Body of pancreas (tissue), 4 donors: ENCODE measurements at regions not wholly inside any gene's neighbourhood (a gene's known extent, or its start where the extent isn't known, plus 50 kb on each side); places are given as distances from the start of the nearest gene placed in this dataset.

Experiments used
- ATAC-seq: fragments of 150-250 bp; one replicate; pipeline ENCODE4 v1.9.1; 2016
- DNase-seq, 4 donors: peaks; one replicate each; pipeline ENCODE4 v3.0.0-alpha.2; 2019
- H3K27ac ChIP-seq, 4 donors: fragments of 200-600 bp; sonication (generic); 1 replicate in 3 of 4; 2 replicates in 1 of 4; pipeline versions ENCODE4 v1.5.1 to v1.6.1; 2016 to 2019; ENCODE audit warnings: mild to moderate bottlenecking in 1 of 4, mixed read lengths in 1 of 4, moderate library complexity in 1 of 4
- H3K27me3 ChIP-seq, 2 donors: fragments of 200-600 bp; sonication (generic); one replicate each; pipeline ENCODE4 v1.6.0; 2016; ENCODE audit warnings: mild to moderate bottlenecking in 1 of 2
- H3K36me3 ChIP-seq, 2 donors: fragments of 200-600 bp; sonication (generic); replicated peaks in 1 of 2; 2 replicates each; pipeline ENCODE4 v1.5.1; 2016; ENCODE audit warnings: low read depth in 2 of 2; ENCODE audit not compliant: insufficient read depth in 1 of 2
- H3K4me1 ChIP-seq: fragments of 200-600 bp; sonication (generic); one replicate; pipeline ENCODE4 v1.6.0; 2016
- H3K4me3 ChIP-seq, 2 donors: fragments of 200-600 bp; sonication (generic); 1 replicate in 1 of 2; 2 replicates in 1 of 2; pipeline ENCODE4 v1.5.1; 2016 to 2019
- H3K9me3 ChIP-seq, 3 donors: fragments of 200-600 bp; sonication (generic); 1 replicate in 2 of 3; 2 replicates in 1 of 3; pipeline ENCODE4 v1.5.1; 2016
- POLR2A ChIP-seq, 3 donors: fragments of 450-650 bp; IDR thresholded peaks; one replicate each; pipeline ENCODE4 v1.6.1; 2016; ENCODE audit warnings: antibody characterized with exemption in 3 of 3, mild to moderate bottlenecking in 2 of 3
- WGBS, 2 donors: methylation state at CpG; one replicate each; pipeline ENCODE4 v1.1.5; 2017; 5-methylcytosine and 5-hydroxymethylcytosine counted together
- intact Hi-C: fragments of 100-400 bp; cut with DNase I; formaldehyde crosslinking; loops from one replicate; pipeline ENCODE4 v1.15.1; 2023
- TF ChIP-seq, protein P1 (sequence below), 7 experiments: fragments of 450-650 bp in 4 of 7; fragments of 200-600 bp in 3 of 7; sonication (generic) in 3 of 7; IDR thresholded peaks; one replicate each; pipeline ENCODE4 v1.5.1; 2016 to 2019; ENCODE audit warnings: antibody characterized with exemption in 7 of 7

DNA sequence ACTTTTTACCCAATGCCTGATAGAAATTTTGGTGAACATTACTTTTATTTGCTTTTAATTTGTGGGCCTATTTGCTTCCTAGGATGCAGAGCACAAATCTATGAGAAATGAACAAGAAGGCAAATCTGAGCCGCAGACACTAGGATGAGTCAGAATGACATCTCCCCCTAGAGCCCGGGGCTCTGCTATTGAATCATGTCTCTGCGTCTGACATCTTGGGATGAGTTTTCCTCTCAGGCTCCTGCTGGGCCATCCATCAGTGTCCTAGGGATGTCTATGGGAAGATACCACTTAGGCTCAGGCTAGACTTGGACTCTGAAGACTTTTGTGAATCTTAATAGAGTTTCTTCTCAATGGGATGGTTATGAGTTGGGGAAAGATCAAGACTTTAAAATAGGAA lies 157.3 kb upstream of the MTPN start:
- H3K4me1 ChIP-seq, result no peaks in the 10 kb centered on the region
- H3K4me3 ChIP-seq, result no peak overlapping the region
- DNase-seq, result no peak
- no peaks in the 10 kb centered on the region for H3K27me3 ChIP-seq
- no peak overlapping the region for H3K27ac ChIP-seq
- no peaks in the 10 kb centered on the region for H3K9me3 ChIP-seq
- TF ChIP-seq, protein P1, sequence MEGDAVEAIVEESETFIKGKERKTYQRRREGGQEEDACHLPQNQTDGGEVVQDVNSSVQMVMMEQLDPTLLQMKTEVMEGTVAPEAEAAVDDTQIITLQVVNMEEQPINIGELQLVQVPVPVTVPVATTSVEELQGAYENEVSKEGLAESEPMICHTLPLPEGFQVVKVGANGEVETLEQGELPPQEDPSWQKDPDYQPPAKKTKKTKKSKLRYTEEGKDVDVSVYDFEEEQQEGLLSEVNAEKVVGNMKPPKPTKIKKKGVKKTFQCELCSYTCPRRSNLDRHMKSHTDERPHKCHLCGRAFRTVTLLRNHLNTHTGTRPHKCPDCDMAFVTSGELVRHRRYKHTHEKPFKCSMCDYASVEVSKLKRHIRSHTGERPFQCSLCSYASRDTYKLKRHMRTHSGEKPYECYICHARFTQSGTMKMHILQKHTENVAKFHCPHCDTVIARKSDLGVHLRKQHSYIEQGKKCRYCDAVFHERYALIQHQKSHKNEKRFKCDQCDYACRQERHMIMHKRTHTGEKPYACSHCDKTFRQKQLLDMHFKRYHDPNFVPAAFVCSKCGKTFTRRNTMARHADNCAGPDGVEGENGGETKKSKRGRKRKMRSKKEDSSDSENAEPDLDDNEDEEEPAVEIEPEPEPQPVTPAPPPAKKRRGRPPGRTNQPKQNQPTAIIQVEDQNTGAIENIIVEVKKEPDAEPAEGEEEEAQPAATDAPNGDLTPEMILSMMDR (IDR thresholded peaks at IDR 0.05), result no peak
- TF ChIP-seq POLR2A (IDR thresholded peaks at IDR 0.05), result no peak
- intact Hi-C loops, result no loop called here
- no peaks in the 10 kb centered on the region for H3K36me3 ChIP-seq
- ATAC-seq, result no peak
- WGBS, 2 donors, result 76 to 81% methylated on average over 3 of the region's 3 CpGs

DNA sequence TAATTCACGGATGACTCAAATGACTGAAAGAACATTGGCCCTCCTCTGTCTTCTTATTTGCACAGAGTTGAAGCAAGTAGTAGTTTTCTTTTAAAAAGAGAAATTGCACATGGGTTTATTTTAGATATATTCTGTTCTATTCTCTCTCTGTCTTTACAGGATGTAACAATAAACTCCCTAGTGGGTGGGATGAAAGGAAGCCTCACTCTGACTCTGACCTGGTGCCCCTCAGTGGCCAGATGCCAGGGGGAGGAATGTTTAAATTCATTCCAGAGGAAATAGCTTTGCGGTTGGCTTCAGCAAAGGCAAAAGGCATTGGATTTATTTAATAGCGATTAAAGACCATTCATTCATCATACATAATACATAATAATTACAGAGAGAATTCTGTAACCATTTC lies 156.4 kb upstream of the MTPN start:
- Histone ChIP-seq H3K27ac (no peak overlapping the region), H3K27me3 (no peaks in the 10 kb centered on the region), H3K4me3 (no peak overlapping the region), H3K4me1 (no peaks in the 10 kb centered on the region), H3K9me3 (no peaks in the 10 kb centered on the region), H3K36me3 (no peaks in the 10 kb centered on the region)
- intact Hi-C loops, result no loop called here
- no peak for TF ChIP-seq POLR2A (IDR thresholded peaks at IDR 0.05)
- TF ChIP-seq, protein P1 (IDR thresholded peaks at IDR 0.05), result no peak
- WGBS, 2 donors, result 68 to 73% methylated on average over 3 of the region's 3 CpGs
- ATAC-seq, result no peak
- no peak for DNase-seq

DNA sequence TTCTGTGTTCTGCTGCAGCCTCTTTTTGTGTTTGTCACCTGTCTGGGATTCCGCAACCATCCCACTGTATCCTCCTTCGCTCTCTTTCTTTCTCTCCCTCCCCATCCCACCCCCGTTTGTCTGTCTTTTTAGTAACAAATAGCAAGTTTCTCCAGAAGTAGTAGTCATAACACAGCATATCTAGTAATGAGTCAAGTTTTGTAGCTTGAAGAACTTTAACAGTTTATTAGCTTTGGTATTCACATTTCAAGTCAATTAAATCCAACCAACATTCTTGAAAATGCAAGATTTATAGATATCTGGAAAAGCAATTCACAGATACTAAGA lies 154.1 kb upstream of the MTPN start:
- ATAC-seq (no peak), DNase-seq (no peak)
- intact Hi-C loops, result no loop called here
- TF ChIP-seq, protein P1 (IDR thresholded peaks at IDR 0.05), result no peak
- no peak for TF ChIP-seq POLR2A (IDR thresholded peaks at IDR 0.05)
- H3K27me3 ChIP-seq, result no peaks in the 10 kb centered on the region
- WGBS, 2 donors, result 67 to 84% methylated on average over 3 of the region's 3 CpGs
- H3K36me3 ChIP-seq, result no peaks in the 10 kb centered on the region
- no peak overlapping the region for H3K27ac ChIP-seq
- no peaks in the 10 kb centered on the region for H3K4me1 ChIP-seq
- no peaks in the 10 kb centered on the region for H3K9me3 ChIP-seq
- H3K4me3 ChIP-seq, result no peak overlapping the region

DNA sequence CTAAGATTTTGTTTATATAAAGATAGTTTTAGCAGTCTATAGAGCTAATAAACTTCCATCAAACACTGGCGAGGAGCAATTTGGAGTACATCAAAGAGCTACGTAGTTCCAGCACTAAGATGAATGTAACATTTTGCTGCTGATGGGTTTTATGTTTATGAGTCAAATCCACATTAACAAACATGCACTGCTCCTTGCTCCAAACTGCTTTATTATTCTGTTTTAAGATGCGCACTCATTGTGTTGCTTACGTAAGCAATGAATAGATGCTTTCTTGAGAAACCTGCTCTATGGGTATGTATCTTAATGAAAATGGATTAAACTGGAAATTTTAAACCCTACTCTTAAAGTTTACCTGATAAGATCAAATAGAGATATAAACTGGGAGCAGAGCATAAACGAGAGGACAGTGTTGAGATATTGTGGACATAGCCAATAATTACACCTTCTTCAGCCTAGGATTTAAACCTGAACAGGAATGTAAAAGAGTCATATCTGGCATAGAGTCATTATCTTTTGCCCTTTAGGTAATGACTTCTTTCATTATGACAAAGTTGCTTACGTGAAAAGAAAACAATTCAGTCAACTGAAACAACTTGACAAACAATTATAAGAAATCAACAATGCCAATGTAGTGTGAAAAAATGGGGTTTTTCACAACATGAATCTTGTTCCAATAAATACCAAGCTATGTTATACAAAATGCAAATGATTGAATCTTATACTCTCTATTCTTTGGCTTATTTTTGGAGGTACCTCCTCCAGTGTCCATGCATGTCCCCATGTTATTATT lies 153.5 kb upstream of the MTPN start:
- Histone ChIP-seq H3K4me3 (no peak overlapping the region), H3K36me3 (no peaks in the 10 kb centered on the region), H3K9me3 (no peaks in the 10 kb centered on the region), H3K27ac (no peak overlapping the region), H3K4me1 (no peaks in the 10 kb centered on the region), H3K27me3 (no peaks in the 10 kb centered on the region)
- TF ChIP-seq, protein P1 (IDR thresholded peaks at IDR 0.05), result no peak
- no peak for TF ChIP-seq POLR2A (IDR thresholded peaks at IDR 0.05)
- intact Hi-C loops, result no loop called here
- DNase-seq (no peak), ATAC-seq (no peak)
- WGBS, 2 donors, result 56 to 66% methylated on average over 6 of the region's 6 CpGs

DNA sequence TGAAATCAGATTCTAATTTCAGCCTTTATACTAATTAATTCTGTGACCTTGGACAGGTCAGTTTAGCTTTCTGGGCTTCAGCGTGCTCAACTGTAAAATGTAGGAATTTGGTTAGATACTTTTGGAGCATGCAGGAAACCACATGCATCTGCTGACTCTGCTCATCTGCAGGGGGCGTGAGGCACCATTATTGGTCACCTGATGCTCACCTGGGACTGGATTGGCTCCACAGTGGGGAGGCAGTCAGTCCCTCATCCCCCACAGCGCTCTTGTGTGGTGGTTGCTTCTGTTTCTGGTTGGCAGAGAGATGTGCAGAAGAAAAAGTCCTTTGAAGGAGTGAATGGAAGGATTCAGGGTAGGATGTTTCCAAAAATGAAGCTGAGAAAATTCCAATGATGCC lies 150.9 kb upstream of the MTPN start:
- Histone ChIP-seq H3K4me1 (no peaks in the 10 kb centered on the region), H3K9me3 (no peaks in the 10 kb centered on the region), H3K27ac (no peak overlapping the region), H3K36me3 (no peaks in the 10 kb centered on the region), H3K4me3 (no peak overlapping the region), H3K27me3 (no peaks in the 10 kb centered on the region)
- WGBS, 2 donors, result 61 to 66% methylated on average over 3 of the region's 3 CpGs
- no peak for DNase-seq
- no peak for ATAC-seq
- intact Hi-C loops, result no loop called here
- TF ChIP-seq, protein P1 (IDR thresholded peaks at IDR 0.05), result no peak
- TF ChIP-seq POLR2A (IDR thresholded peaks at IDR 0.05), result no peak
